HG03378 (cell line): ENCODE measurements at regions not wholly inside any gene's neighbourhood (a gene's known extent, or its start where the extent isn't known, plus 50 kb on each side); places are given as distances from the start of the nearest gene placed in this dataset.
A peak's percentile ranks its signal among the peaks of the same experiment; 100 is the strongest.

ENCODE experiments used
- ATAC-seq: cut with Tn5 transposase; IDR thresholded peaks from one replicate; pipeline ENCODE4 v1.9.1; 2021; ENCODE audit warnings: mild to moderate bottlenecking, moderate library complexity; ENCODE audit not compliant: unreplicated experiment

DNA sequence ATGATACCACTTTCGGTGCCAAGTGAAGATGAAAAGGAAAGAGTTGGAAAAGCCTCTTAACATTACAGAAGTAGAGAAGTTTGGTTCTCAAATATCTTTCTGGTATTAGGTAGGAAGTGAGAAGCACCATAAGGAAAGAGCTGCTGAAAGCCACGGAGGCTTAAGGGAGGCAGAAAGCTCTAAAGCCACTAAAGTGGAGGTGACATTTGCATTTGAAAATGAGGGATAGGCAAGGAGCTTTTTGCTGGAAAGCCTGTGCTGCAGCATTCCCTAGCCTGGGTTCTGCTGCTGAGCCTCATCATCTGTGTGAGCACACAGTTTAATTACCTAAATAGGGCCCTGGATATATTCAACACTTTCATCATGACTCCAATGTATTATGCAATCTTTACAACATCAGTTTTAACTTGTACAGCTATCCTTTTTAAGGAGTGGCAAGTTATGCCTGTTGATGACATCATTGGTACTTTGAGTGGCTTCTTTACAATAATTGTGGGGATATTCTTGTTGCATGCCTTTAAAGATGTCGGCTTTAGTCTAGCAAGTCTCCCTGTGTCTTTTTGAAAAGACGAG is 315.4 kb downstream of the RBM26 start:
- no peak for ATAC-seq

- ATAC-seq: no peak
These were observed 321.1 kb downstream of the RBM26 start for GRCh38 chr13:79084802-79085424.

DNA sequence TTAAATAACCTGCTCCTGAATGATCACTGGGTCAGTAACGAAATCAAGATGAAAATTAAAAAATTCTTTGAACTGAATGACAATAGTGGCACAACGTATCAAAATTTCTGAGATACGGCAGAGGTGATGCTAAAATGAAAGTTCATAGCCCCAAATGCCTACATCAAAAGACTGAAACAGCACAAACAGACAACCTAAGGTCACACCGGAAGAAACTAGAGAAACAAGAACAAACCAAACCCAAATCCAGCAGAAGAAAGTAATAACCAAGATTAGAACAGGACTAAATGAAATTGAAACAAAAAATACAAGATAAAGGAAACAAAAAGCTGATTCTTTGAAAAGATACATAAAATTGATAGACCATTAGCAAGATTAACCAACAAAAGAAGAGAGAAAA is 324.1 kb downstream of the RBM26 start:
- no peak for ATAC-seq

- ATAC-seq: no peak
These were observed 326.7 kb downstream of the RBM26 start for GRCh38 chr13:79079351-79079839.

DNA sequence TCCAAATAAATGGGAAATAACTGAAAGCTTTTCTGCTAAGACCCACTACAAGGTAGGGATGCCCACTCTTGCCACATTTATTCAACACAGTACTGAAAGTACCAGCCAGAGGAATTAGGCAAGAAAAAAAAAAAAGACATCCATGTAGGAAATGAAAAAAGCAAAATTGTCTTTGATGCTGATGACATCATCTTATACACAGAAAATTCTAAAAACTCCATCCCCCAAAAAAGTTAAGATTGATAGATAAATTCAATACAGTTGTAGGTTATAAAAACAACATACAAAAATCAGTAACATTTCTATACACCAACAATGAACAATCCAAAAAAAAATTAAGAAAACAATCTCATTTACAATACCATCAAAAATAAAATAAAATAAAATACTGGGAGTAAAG is 330.4 kb downstream of the RBM26 start:
- no peak for ATAC-seq

GRCh38 chr13:79070343-79070974 is 335.6 kb downstream of the RBM26 start:
- peak; percentile 72 for ATAC-seq

- ATAC-seq: no peak
These were observed 343.8 kb downstream of the RBM26 start for GRCh38 chr13:79062291-79062690.

DNA sequence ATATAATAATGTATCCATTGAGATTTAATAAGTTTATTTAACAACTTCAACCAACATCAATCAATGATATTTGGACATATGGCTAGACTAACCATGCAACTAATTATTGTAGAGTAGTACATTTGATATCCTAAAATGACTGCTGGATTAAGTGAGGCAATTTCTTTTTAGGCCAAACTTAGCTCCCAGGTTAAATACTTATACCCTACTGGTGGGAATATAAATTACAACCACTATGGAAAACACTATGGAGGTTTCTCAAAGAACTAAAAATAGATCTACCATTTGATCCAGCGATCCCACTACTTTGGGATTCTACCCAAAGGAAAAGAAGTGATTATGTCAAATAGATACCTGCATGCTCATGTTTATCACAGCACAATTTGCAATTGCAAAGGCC is 345.8 kb downstream of the RBM26 start:
- no peak for ATAC-seq

- ATAC-seq: no peak
These were observed 349.3 kb downstream of the RBM26 start for GRCh38 chr13:79056706-79057105.

DNA sequence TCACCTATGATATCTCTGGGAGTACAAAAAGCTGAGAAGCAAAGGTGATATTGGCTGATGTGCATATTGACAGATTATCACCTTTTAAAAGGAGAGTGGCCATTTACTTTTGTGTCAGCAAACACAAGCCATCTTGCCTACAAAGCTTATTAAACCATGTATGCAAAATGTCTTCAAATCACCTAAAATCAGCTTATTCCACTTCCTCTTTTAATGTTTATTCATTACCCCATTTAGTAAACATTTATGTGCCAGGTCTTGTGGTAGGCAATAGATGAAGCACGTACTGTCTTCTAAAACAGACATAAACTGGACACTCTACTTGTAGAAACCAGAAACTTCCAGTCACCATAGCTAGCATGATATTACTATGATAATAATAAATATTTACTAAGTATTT is 354.6 kb downstream of the RBM26 start:
- no peak for ATAC-seq

DNA sequence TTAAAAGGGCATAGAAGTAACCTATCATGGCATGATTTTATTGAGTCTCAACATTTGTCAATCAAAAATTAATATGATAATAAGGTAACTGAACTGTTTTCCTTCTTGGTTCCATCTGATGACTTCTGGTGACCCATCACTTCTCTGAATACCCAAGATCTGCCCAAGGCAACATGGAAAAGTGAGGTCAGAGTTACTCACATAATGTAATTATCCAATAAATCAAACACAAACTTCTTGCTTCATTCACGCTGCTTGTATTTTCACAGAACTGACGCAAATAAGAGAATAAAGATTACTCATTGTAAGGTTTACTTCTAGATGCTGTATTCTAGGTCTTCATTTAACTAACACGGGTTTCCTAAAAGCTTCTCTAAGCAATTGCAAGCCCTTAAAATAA is 361.6 kb downstream of the RBM26 start:
- no peak for ATAC-seq

DNA sequence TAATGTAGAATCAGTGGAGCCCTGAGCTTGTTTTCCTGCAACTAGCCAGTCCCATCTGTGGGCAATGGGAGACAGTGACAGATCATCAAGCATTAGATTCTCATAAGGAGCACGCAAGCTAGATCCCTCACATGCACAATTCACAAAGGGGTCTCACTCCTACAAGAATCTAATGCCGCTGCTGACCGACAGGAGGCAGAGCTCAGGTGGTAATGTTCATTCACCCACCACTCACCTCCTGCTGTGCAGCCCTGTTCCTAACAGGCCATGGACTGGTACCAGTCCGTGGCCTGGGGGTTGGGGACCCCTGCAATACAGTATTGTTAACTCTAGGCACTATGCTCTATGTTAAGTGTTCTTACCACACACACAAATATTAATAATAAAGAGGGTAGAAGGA is 362.8 kb downstream of the RBM26 start:
- ATAC-seq: no peak

GRCh38 chr13:79037197-79037596 is 368.9 kb downstream of the RBM26 start:
- ATAC-seq: no peak

- no peak for ATAC-seq
These were observed 371.7 kb downstream of the RBM26 start for GRCh38 chr13:79034341-79034740.

GRCh38 chr13:79030513-79030912 is 371.6 kb upstream of the OBI1 start:
- no peak for ATAC-seq

- ATAC-seq: no peak
These were observed 359.2 kb upstream of the OBI1 start for GRCh38 chr13:79018166-79018565.

DNA sequence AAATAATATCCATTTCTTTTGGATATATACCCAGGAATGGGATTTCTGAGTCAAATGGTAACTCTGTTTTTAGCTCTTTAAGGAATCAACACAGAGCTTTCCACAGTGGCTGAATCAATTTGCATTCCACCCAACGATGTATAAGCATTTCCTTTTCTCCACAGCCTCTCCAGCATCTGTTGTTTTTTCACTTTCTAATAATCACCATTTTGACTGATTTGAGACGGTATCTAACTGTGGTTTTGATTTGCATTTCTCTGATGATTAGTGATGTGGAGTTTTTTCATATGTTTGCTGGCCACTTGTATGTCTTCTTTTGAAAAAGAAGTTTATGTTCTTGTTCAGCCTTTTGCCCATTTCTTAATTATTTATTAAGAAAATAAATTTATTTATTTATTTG is 352.2 kb upstream of the OBI1 start:
- no peak for ATAC-seq

- no peak for ATAC-seq
These were observed 345.3 kb upstream of the OBI1 start for GRCh38 chr13:79003989-79004898.

DNA sequence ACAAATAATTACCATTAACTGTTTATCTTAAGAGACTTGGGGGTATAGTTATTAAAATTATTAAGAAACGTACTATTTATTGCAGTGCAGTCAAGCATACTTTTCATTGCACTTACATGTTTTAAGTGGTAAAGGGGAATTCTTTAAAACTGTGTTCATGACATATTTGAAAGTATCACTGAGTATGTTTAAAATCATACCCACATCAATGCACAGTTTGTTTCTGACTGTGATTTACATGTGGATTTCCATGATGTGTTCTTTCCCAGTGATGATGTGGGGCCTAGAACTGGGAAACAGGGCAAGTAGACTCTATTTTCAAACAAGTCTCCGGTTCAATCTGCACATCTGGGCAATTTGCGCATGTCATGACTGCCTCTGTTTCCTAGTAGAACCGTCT is 340.5 kb upstream of the OBI1 start:
- ATAC-seq: no peak

DNA sequence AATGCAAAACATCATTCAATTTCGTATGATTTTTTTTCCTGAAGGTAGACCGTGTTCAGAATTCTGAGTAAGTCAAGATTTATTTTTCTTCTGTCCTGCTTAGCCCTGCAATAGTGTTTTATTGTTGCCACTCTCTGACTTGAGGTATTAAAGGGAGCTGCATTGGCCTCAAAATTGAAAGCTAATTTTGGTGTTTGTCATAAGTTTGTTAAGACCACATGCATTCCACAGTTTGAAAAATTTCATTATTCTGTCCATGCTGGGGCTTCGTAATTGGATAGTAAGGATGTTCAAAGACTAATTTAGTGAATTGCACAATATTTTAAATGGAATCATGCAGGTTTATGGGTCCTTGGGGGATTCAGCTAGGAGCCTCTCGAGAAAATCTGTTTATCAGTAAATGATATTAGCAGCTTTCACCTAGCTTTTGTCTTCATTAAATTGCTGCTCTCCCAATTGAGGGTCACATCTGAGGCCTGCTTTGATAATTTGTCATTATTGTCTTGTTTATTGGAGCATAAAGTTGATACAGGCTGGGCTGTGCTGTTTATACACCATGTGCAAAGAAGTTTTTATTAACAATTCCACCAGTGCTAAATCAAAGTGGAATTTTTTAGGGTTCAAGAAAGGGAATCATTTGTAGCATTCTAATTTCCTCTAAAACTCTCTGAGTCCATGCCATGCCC is 339.8 kb upstream of the OBI1 start:
- no peak for ATAC-seq
